HEK293T (cell line): ENCODE measurements at regions not wholly inside any gene's neighbourhood (a gene's known extent, or its start where the extent isn't known, plus 50 kb on each side); places are given as distances from the start of the nearest gene placed in this dataset.

Experiments
- FOXA1 ChIP-seq: fragments of 450-650 bp; IDR thresholded peaks from 2 replicates; pipeline ENCODE4 v1.6.1; 2016; ENCODE audit warnings: mild to moderate bottlenecking
- FOXM1 ChIP-seq: fragments of 450-650 bp; IDR thresholded peaks from 2 replicates; pipeline ENCODE4 v1.6.1; 2017; ENCODE audit warnings: mild to moderate bottlenecking, borderline replicate concordance
- HDGF ChIP-seq: fragments of 450-650 bp; IDR thresholded peaks from 2 replicates; pipeline ENCODE4 v1.6.1; 2017; ENCODE audit warnings: antibody characterized with exemption, borderline replicate concordance
- LEF1 ChIP-seq: fragments of 450-650 bp; IDR thresholded peaks from 2 replicates; pipeline ENCODE4 v1.6.1; 2017; ENCODE audit warnings: mild to moderate bottlenecking, borderline replicate concordance

GRCh38 chr4:159980826-159981468 is 878.1 kb downstream of the RAPGEF2 start:
- TF ChIP-seq LEF1 (no peak), HDGF (no peak), FOXM1 (no peak), FOXA1 (no peak)
